HUES48 (cell line): ENCODE measurements at regions not wholly inside any gene's neighbourhood (a gene's known extent, or its start where the extent isn't known, plus 50 kb on each side); places are given as distances from the start of the nearest gene placed in this dataset.

Source experiments
- H3K27ac ChIP-seq: one replicate; pipeline ENCODE4 v1.7.0; 2013; ENCODE audit warnings: low read depth, low read length, inconsistent platforms
- H3K27me3 ChIP-seq: 2 replicates; pipeline ENCODE4 v1.6.1; 2013; ENCODE audit warnings: mild to moderate bottlenecking, low read length; ENCODE audit not compliant: control insufficient read depth, insufficient read depth
- H3K36me3 ChIP-seq: 2 replicates; pipeline ENCODE4 v1.6.1; 2013; ENCODE audit warnings: low read length; ENCODE audit not compliant: control insufficient read depth, insufficient read depth
- H3K4me1 ChIP-seq: 2 replicates; pipeline ENCODE4 v1.6.1; 2013; ENCODE audit warnings: mild to moderate bottlenecking, low read length; ENCODE audit not compliant: control insufficient read depth, insufficient read depth
- H3K4me3 ChIP-seq: 2 replicates; pipeline ENCODE4 v1.5.1; 2013; ENCODE audit warnings: mild to moderate bottlenecking, low read depth, low read length
- H3K9ac ChIP-seq: 2 replicates; pipeline ENCODE4 v1.6.1; 2013; ENCODE audit warnings: mild to moderate bottlenecking, low read depth, low read length, moderate library complexity
- H3K9me3 ChIP-seq: 2 replicates; pipeline ENCODE4 v1.6.1; 2013; ENCODE audit warnings: low read length; ENCODE audit not compliant: control insufficient read depth, insufficient read depth

DNA sequence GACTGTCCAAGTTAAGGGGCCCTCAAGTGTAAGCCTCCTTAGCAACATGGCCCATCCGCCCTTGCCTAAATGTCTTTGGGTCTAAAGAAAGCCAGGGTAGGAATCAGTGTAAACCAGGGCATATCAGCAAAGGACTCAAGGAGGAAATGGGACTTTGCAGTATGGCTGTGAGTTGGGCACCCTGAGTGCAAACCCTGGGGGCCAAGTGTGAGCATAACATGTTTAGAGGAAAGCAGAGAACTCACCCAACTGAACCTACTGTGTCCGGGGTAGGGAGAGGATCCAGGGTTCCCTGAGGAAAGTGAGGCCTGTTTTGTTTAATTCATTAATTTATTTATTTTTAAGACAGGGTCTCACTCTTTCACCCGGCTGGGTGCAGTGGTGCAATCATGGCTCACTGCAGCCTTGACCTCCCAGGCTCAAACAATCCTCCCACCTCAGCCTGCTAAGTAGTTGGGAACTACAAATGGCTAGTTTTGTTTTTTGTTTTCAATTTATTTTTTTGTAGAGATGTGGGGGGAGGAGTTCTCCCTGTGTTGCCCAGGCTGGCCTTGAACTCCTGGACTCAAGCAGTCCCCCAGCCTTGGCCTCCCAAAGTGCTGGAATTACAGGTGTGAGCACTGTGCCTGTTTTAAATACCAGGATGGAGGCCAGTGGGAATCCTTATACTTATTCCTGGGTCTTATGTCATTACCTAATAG lies 51.0 kb upstream of the ACTR3 start:
- H3K4me3 ChIP-seq = no peak overlapping the region
- H3K4me1 ChIP-seq = no peaks in the 10 kb centered on the region
- H3K9me3 ChIP-seq = no peaks in the 10 kb centered on the region
- no peak overlapping the region for H3K9ac ChIP-seq
- H3K27ac ChIP-seq = no peak overlapping the region
- H3K36me3 ChIP-seq = no peaks in the 10 kb centered on the region
- no peaks in the 10 kb centered on the region for H3K27me3 ChIP-seq

- Histone ChIP-seq H3K4me1 (no peaks in the 10 kb centered on the region), H3K9me3 (no peaks in the 10 kb centered on the region), H3K27ac (no peak overlapping the region), H3K27me3 (no peaks in the 10 kb centered on the region), H3K4me3 (no peak overlapping the region), H3K9ac (no peak overlapping the region), H3K36me3 (no peaks in the 10 kb centered on the region)
These were observed 51.6 kb upstream of the ACTR3 start for GRCh38 chr2:113838277-113838676.

DNA sequence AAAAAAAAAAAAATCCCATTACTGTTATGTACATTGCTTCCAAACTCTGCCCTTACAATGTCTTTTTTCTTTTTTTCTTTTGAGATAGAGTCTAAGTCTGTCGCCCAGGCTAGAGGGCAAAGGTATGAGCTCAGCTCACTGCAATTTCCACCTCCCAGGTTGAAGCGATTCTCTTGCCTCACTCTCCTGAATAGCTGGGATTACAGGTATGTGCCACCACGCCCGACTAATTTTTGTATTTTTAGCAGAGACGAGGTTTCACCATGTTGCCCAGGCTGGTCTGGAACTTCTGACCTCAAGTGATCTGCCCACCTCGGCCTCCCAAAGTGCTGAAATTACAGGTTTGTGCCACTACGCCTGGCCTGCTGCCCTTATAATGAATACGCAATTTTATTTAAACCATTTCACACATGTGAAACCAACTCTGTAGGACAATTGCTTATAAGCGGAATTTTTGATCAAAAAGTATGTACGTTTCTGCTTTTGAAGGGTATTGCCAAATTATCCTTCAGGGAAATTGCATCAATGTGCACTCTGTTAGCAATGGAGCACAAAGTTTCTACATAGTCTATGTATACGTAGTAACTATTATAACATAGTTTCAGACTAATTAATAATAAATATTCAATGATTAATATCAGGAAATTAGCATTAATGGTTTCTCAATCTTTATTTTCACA lies 55.7 kb upstream of the ACTR3 start:
- no peak overlapping the region for H3K9ac ChIP-seq
- no peak overlapping the region for H3K27ac ChIP-seq
- H3K4me1 ChIP-seq = no peaks in the 10 kb centered on the region
- H3K9me3 ChIP-seq = no peaks in the 10 kb centered on the region
- no peaks in the 10 kb centered on the region for H3K27me3 ChIP-seq
- H3K36me3 ChIP-seq = no peaks in the 10 kb centered on the region
- no peak overlapping the region for H3K4me3 ChIP-seq

DNA sequence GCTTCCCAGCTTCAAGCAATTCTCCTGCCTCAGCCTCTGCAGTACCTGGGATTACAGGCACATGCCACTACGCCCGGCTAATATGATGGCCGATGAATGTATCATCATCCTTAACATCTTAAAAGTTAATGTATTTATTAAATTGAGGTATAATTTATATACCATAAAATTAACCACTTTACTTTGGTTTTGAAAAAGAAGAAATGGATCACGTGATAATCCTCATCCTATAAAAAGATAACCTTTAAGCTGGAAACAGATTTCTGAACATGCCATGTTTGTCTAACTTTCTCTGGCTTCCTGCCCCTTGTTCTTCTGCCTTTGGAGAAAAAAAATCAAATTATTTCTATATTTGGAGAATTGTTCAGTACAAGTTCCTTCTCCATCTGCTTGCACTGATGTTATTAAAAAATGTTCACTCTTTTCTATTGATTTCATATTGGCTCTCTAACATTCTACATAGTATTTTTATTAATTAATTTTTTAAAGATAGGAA lies 57.0 kb upstream of the ACTR3 start:
- Histone ChIP-seq H3K36me3 (no peaks in the 10 kb centered on the region), H3K9ac (no peak overlapping the region), H3K27ac (no peak overlapping the region), H3K4me3 (no peak overlapping the region), H3K27me3 (no peaks in the 10 kb centered on the region), H3K9me3 (no peaks in the 10 kb centered on the region), H3K4me1 (no peaks in the 10 kb centered on the region)

- no peak overlapping the region for H3K27ac ChIP-seq
- H3K27me3 ChIP-seq = no peaks in the 10 kb centered on the region
- no peaks in the 10 kb centered on the region for H3K36me3 ChIP-seq
- peaks cover 7% of the 10 kb centered on the region for H3K4me1 ChIP-seq
- H3K9me3 ChIP-seq = no peaks in the 10 kb centered on the region
- no peak overlapping the region for H3K4me3 ChIP-seq
- no peak overlapping the region for H3K9ac ChIP-seq
These were observed 58.7 kb upstream of the ACTR3 start for GRCh38 chr2:113831161-113831560.

DNA sequence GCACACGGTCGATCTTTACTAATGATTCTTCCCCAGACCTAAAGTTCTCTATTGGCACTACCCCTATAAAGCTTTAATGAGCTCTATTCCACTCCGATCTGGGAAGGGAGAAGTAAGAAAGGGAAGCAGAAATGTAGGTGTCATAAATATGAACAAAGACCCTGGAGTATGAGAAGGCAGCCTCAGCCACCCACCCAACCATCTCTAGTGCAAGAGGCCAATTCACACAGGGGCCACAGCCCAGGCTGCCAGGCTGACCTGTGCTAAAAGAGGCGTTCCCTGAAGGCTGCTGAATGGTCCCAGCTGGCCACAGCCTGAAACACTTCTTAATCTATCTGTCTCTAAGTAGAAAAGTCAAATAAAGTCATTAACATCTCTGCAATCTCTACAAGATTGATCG lies 60.1 kb upstream of the ACTR3 start:
- no peaks in the 10 kb centered on the region for H3K36me3 ChIP-seq
- H3K27me3 ChIP-seq = no peaks in the 10 kb centered on the region
- H3K4me1 ChIP-seq = peaks cover 8% of the 10 kb centered on the region
- H3K9me3 ChIP-seq = no peaks in the 10 kb centered on the region
- H3K27ac ChIP-seq = no peak overlapping the region
- no peak overlapping the region for H3K4me3 ChIP-seq
- no peak overlapping the region for H3K9ac ChIP-seq

- H3K27ac ChIP-seq = no peak overlapping the region
- H3K4me3 ChIP-seq = no peak overlapping the region
- no peaks in the 10 kb centered on the region for H3K27me3 ChIP-seq
- no peaks in the 10 kb centered on the region for H3K9me3 ChIP-seq
- H3K36me3 ChIP-seq = no peaks in the 10 kb centered on the region
- peaks cover 8% of the 10 kb centered on the region for H3K4me1 ChIP-seq
- no peak overlapping the region for H3K9ac ChIP-seq
These were observed 60.6 kb upstream of the ACTR3 start for GRCh38 chr2:113829270-113829669.

GRCh38 chr2:113828049-113828742 lies 61.7 kb upstream of the ACTR3 start:
- Histone ChIP-seq H3K9ac (no peak overlapping the region), H3K4me1 (peaks cover 8% of the 10 kb centered on the region), H3K27ac (no peak overlapping the region), H3K9me3 (no peaks in the 10 kb centered on the region), H3K4me3 (no peak overlapping the region), H3K27me3 (no peaks in the 10 kb centered on the region), H3K36me3 (no peaks in the 10 kb centered on the region)

- H3K4me1 ChIP-seq = peaks cover 8% of the 10 kb centered on the region
- no peak overlapping the region for H3K9ac ChIP-seq
- no peaks in the 10 kb centered on the region for H3K9me3 ChIP-seq
- no peaks in the 10 kb centered on the region for H3K27me3 ChIP-seq
- H3K27ac ChIP-seq = no peak overlapping the region
- no peaks in the 10 kb centered on the region for H3K36me3 ChIP-seq
- H3K4me3 ChIP-seq = no peak overlapping the region
These were observed 62.5 kb upstream of the ACTR3 start for GRCh38 chr2:113827426-113827825.

GRCh38 chr2:113826346-113827285 lies 63.3 kb upstream of the ACTR3 start:
- H3K36me3 ChIP-seq = no peaks in the 10 kb centered on the region
- no peaks in the 10 kb centered on the region for H3K9me3 ChIP-seq
- peaks cover 8% of the 10 kb centered on the region for H3K4me1 ChIP-seq
- H3K9ac ChIP-seq = no peak overlapping the region
- no peak overlapping the region for H3K4me3 ChIP-seq
- H3K27me3 ChIP-seq = no peaks in the 10 kb centered on the region
- H3K27ac ChIP-seq = peak overlapping the region; percentile 78
